ENCODE measurements at regions not wholly inside any gene's neighbourhood (a gene's known extent, or its start where the extent isn't known, plus 50 kb on each side); places are given as distances from the start of the nearest gene placed in this dataset.

DNA sequence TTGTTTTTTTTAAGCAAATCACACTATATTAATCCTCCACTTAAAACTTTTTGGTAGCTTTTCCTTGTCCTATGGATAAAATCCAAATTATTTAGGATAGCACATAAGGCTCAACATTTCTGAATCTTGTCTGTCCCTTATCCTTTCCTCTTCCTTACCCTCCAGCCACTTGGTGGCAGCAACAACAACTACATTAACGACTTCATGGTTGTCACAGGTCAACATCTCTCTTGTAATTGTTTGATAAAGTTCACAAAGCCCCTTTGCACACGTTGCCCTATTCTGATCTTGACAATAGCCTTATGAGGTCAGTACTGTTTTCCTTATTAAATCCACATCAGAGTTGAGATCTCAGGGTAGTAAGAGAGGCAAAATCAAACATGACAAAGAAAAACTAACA is 269.0 kb upstream of the PABPC4L start:
- TF ChIP-seq FOXP2 (optimal IDR thresholded peaks at IDR 0.05; ENCODE audit: control extremely low read depth, extremely low read length, insufficient read depth) (no peak), EZH2 (IDR thresholded peaks at IDR 0.05) (no peak), POLR2AphosphoS5 (IDR thresholded peaks at IDR 0.05; ENCODE audit: borderline replicate concordance, low read depth, low read length) (no peak)
- DNase-seq (ENCODE audit: low read depth, low spot score) = no peak

DNA sequence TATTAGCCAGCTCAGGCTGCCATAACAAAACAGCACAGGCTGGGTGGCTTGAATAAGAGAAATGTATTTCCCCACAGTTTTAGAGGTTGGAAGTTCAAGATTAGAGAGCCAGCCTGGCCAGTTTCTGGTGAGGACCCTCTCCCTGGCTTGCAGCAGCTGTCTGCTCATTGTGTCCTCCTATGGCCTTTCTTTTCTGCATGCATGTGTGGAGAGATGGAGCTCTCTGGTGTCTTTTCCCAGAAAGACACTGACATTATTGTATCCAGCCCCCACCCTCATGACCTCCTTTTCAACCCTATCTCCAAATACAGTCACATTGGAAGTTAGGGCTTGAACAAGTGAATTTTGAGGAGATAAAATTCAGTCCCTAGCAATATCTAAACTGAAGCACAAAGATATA is 263.8 kb upstream of the PABPC4L start:
- TF ChIP-seq EZH2 (IDR thresholded peaks at IDR 0.05) (no peak), FOXP2 (optimal IDR thresholded peaks at IDR 0.05; ENCODE audit: control extremely low read depth, extremely low read length, insufficient read depth) (no peak), POLR2AphosphoS5 (IDR thresholded peaks at IDR 0.05; ENCODE audit: borderline replicate concordance, low read depth, low read length) (no peak)
- DNase-seq (ENCODE audit: low read depth, low spot score) = no peak

More for the DNA sequence above, 269.0 kb upstream of the PABPC4L start:
- H3K27ac ChIP-seq = no peak overlapping the region
- H3K9me3 ChIP-seq (ENCODE audit: low read depth, low read length) = no peaks in the 10 kb centered on the region
- H3K4me3 ChIP-seq = no peak overlapping the region
- no peaks in the 10 kb centered on the region for H3K36me3 ChIP-seq (ENCODE audit: insufficient read depth, low read length)
- no peak overlapping the region for H3K9ac ChIP-seq (ENCODE audit: insufficient read length)

DNA sequence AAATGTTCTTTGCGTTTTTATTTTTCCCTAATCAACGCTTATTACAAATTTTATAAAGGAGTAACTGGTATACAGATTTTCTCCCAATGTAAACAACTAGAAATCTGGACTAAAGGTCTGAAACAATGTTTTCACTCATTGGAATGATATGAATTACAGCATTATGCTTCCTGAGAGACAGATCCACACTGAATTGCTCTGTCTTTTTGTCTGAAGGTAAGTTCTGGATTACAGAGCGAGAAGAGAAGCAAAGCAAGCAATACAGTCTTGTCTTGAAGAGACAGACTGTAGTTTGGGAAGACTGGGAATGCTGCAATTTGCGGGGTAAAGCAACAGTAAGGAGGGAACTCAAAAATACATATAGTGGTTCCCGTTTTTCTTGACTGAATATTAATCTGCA is 262.2 kb upstream of the PABPC4L start:
- no peak overlapping the region for H3K4me3 ChIP-seq
- no peak overlapping the region for H3K9ac ChIP-seq (ENCODE audit: insufficient read length)
- H3K27ac ChIP-seq = no peak overlapping the region
- DNase-seq (ENCODE audit: low read depth, low spot score) = no peak
- no peaks in the 10 kb centered on the region for H3K9me3 ChIP-seq (ENCODE audit: low read depth, low read length)
- TF ChIP-seq FOXP2 (optimal IDR thresholded peaks at IDR 0.05; ENCODE audit: control extremely low read depth, extremely low read length, insufficient read depth) = no peak
- TF ChIP-seq POLR2AphosphoS5 (IDR thresholded peaks at IDR 0.05; ENCODE audit: borderline replicate concordance, low read depth, low read length) = no peak
- no peak for TF ChIP-seq EZH2 (IDR thresholded peaks at IDR 0.05)
- no peaks in the 10 kb centered on the region for H3K36me3 ChIP-seq (ENCODE audit: insufficient read depth, low read length)

More for the DNA sequence above, 263.8 kb upstream of the PABPC4L start:
- Histone ChIP-seq H3K9me3 (ENCODE audit: low read depth, low read length) (no peaks in the 10 kb centered on the region), H3K4me3 (no peak overlapping the region), H3K36me3 (ENCODE audit: insufficient read depth, low read length) (no peaks in the 10 kb centered on the region), H3K9ac (ENCODE audit: insufficient read length) (no peak overlapping the region), H3K27ac (no peak overlapping the region)

DNA sequence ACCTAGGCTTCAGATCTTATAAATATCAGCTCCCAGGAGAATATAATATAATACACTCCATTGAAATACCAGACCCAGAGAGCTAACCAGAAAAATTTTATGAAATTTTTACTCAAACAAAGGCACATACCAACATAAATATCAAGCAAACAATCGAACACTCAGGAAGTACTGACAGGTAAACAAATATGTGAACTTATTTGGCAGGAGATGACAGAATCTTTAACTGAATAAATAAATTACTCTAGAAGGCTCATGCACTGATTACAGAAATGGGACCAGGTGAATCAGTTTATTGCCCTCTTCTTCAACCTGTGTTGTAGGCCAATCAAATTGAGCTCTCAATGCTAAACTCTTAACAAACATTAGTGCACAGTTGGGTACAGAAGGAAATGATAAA is 225.2 kb upstream of the PABPC4L start:
- TF ChIP-seq FOXP2 (optimal IDR thresholded peaks at IDR 0.05; ENCODE audit: control extremely low read depth, extremely low read length, insufficient read depth) = no peak
- no peak for TF ChIP-seq EZH2 (IDR thresholded peaks at IDR 0.05)
- no peak for TF ChIP-seq POLR2AphosphoS5 (IDR thresholded peaks at IDR 0.05; ENCODE audit: borderline replicate concordance, low read depth, low read length)
- no peak overlapping the region for H3K9ac ChIP-seq (ENCODE audit: insufficient read length)
- H3K27ac ChIP-seq = no peak overlapping the region
- no peaks in the 10 kb centered on the region for H3K36me3 ChIP-seq (ENCODE audit: insufficient read depth, low read length)
- H3K4me3 ChIP-seq = no peak overlapping the region
- no peaks in the 10 kb centered on the region for H3K9me3 ChIP-seq (ENCODE audit: low read depth, low read length)
- no peak for DNase-seq (ENCODE audit: low read depth, low spot score)

DNA sequence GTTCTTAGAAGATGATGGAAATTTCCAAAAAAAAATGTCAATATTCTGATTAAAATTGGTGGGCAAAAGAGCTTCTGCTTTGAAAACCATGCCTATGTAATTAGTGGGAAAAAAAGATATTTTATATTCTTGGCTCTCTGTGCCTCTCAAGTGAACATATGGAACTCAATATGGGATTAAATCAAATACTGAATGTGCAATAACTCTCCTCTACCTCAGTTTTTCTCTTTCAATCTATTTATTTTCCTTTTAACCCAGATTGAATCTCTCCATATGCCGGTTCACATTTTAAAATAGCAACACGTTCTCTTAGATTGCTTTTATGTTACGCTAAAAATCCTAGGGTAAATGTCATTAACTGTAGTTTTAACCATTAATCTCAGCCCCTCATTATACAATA is 224.2 kb upstream of the PABPC4L start:
- no peak overlapping the region for H3K27ac ChIP-seq
- no peaks in the 10 kb centered on the region for H3K9me3 ChIP-seq (ENCODE audit: low read depth, low read length)
- no peaks in the 10 kb centered on the region for H3K36me3 ChIP-seq (ENCODE audit: insufficient read depth, low read length)
- DNase-seq (ENCODE audit: low read depth, low spot score) = no peak
- no peak overlapping the region for H3K9ac ChIP-seq (ENCODE audit: insufficient read length)
- no peak overlapping the region for H3K4me3 ChIP-seq
- TF ChIP-seq POLR2AphosphoS5 (IDR thresholded peaks at IDR 0.05; ENCODE audit: borderline replicate concordance, low read depth, low read length) = no peak
- no peak for TF ChIP-seq FOXP2 (optimal IDR thresholded peaks at IDR 0.05; ENCODE audit: control extremely low read depth, extremely low read length, insufficient read depth)
- no peak for TF ChIP-seq EZH2 (IDR thresholded peaks at IDR 0.05)

DNA sequence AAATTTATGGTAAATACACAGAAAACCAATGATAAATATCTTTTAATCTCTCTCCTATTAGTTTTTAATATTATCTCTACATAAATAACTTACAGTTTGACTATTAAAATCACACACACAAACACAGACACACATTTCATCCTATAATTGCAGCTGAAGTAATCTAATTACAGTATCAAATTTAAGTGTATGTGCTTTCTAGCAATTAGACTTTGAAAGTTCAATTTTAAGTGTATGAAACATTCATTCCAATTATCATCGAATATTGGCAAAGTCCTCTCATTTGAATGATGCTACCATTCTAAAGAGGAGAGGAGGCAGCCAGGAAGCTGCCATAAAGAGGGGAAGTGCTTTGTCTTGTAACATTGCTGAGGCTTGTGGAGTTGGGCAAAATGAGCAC is 221.2 kb upstream of the PABPC4L start:
- Histone ChIP-seq H3K36me3 (ENCODE audit: insufficient read depth, low read length) (no peaks in the 10 kb centered on the region), H3K4me3 (no peak overlapping the region), H3K27ac (no peak overlapping the region), H3K9ac (ENCODE audit: insufficient read length) (no peak overlapping the region), H3K9me3 (ENCODE audit: low read depth, low read length) (no peaks in the 10 kb centered on the region)
- no peak for TF ChIP-seq POLR2AphosphoS5 (IDR thresholded peaks at IDR 0.05; ENCODE audit: borderline replicate concordance, low read depth, low read length)
- TF ChIP-seq EZH2 (IDR thresholded peaks at IDR 0.05) = no peak
- no peak for TF ChIP-seq FOXP2 (optimal IDR thresholded peaks at IDR 0.05; ENCODE audit: control extremely low read depth, extremely low read length, insufficient read depth)
- no peak for DNase-seq (ENCODE audit: low read depth, low spot score)

DNA sequence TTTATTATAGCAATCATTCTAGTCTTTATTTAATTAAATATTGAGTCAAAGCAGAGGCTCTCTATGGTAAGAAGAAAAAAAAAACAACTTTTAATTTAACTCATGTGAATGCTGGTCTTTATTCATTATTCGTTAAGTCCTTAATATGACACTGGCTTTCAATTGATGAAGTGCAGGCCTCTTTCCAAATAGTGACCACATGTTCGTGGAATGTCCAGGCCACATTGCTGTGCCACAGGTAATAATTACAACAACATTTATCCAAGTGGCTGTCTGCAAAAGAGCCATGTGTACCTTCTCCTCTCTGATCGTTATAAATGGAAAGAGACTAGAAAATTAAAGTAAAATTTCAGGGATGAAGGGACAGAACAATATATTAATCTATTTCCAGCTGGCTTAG is 220.1 kb upstream of the PABPC4L start:
- Histone ChIP-seq H3K27ac (no peak overlapping the region), H3K36me3 (ENCODE audit: insufficient read depth, low read length) (no peaks in the 10 kb centered on the region), H3K4me3 (no peak overlapping the region), H3K9me3 (ENCODE audit: low read depth, low read length) (no peaks in the 10 kb centered on the region), H3K9ac (ENCODE audit: insufficient read length) (no peak overlapping the region)
- TF ChIP-seq EZH2 (IDR thresholded peaks at IDR 0.05) = no peak
- TF ChIP-seq FOXP2 (optimal IDR thresholded peaks at IDR 0.05; ENCODE audit: control extremely low read depth, extremely low read length, insufficient read depth) = no peak
- TF ChIP-seq POLR2AphosphoS5 (IDR thresholded peaks at IDR 0.05; ENCODE audit: borderline replicate concordance, low read depth, low read length) = no peak
- DNase-seq (ENCODE audit: low read depth, low spot score) = no peak

DNA sequence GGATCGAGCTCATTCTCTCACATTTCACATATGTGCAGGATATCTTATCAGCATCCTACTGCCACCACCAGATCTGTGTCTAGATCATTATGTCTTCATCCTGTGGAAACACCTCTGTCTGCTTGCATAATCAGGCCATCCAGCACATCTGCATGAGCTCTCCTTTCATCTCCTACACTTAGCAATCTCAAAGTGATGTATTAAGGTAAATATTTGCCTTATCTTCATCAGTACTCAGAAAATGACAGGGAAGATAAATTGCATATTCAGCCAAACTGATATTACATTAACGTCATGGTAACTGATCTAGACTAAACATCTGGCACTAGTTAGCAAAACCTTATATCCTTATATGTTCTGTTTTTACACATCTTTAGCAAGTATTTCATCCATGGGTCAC is 207.3 kb upstream of the PABPC4L start:
- no peak for DNase-seq (ENCODE audit: low read depth, low spot score)
- Histone ChIP-seq H3K9ac (ENCODE audit: insufficient read length) (no peak overlapping the region), H3K9me3 (ENCODE audit: low read depth, low read length) (no peaks in the 10 kb centered on the region), H3K36me3 (ENCODE audit: insufficient read depth, low read length) (no peaks in the 10 kb centered on the region), H3K4me3 (no peak overlapping the region), H3K27ac (no peak overlapping the region)
- TF ChIP-seq EZH2 (IDR thresholded peaks at IDR 0.05) (no peak), FOXP2 (optimal IDR thresholded peaks at IDR 0.05; ENCODE audit: control extremely low read depth, extremely low read length, insufficient read depth) (no peak), POLR2AphosphoS5 (IDR thresholded peaks at IDR 0.05; ENCODE audit: borderline replicate concordance, low read depth, low read length) (no peak)

DNA sequence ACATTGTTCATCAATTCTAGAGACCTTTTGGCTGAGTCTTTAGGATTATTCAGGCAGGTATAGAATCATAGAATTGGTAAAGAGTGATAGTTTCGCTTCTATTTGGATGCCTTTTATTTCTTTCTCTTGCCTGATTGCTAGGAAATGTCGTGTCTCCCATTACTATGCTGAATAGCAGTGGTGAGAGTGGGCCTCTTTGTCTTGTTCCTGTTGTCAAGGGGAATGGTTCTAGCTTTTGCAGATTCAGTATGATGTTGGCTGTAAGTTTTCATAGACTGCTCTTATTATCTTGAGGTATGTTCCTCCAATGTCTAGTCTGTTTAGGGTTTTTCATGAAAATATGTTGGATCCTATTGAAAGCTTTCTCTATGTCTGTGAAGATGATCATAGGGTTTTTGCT is 200.2 kb upstream of the PABPC4L start:
- DNase-seq (ENCODE audit: low read depth, low spot score) = no peak
- Histone ChIP-seq H3K27ac (no peak overlapping the region), H3K36me3 (ENCODE audit: insufficient read depth, low read length) (no peaks in the 10 kb centered on the region), H3K9me3 (ENCODE audit: low read depth, low read length) (0 out of 2 replicates have a peak, but pooled peaks cover 3% of the 10 kb centered on the region), H3K4me3 (no peak overlapping the region), H3K9ac (ENCODE audit: insufficient read length) (no peak overlapping the region)
- TF ChIP-seq POLR2AphosphoS5 (IDR thresholded peaks at IDR 0.05; ENCODE audit: borderline replicate concordance, low read depth, low read length) = no peak
- TF ChIP-seq EZH2 (IDR thresholded peaks at IDR 0.05) = no peak
- TF ChIP-seq FOXP2 (optimal IDR thresholded peaks at IDR 0.05; ENCODE audit: control extremely low read depth, extremely low read length, insufficient read depth) = no peak

Data from SK-N-MC (cell line).